ENCODE measurements at regions not wholly inside any gene's neighbourhood (a gene's known extent, or its start where the extent isn't known, plus 50 kb on each side); places are given as distances from the start of the nearest gene placed in this dataset.

DNA sequence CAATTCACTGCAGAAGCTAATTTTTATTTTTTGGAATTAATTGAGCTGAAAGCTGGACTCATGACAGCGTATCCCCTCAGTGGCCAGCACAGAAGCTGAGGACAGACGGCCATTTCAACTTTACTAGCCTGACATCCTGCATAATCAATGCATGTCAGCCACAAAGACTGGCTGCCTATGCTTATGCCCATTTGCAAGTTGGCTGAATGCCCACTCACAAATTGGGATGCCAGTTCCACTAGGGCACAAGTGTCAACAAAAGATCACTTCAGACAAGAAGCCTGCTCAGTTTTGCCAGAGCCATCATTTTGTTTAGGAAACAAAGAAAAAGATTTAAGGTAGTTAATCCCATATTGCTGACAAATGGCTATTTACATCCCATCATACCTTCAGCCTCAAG is 417.6 kb downstream of the NOVA1 start:
- TF ChIP-seq, protein P1, sequence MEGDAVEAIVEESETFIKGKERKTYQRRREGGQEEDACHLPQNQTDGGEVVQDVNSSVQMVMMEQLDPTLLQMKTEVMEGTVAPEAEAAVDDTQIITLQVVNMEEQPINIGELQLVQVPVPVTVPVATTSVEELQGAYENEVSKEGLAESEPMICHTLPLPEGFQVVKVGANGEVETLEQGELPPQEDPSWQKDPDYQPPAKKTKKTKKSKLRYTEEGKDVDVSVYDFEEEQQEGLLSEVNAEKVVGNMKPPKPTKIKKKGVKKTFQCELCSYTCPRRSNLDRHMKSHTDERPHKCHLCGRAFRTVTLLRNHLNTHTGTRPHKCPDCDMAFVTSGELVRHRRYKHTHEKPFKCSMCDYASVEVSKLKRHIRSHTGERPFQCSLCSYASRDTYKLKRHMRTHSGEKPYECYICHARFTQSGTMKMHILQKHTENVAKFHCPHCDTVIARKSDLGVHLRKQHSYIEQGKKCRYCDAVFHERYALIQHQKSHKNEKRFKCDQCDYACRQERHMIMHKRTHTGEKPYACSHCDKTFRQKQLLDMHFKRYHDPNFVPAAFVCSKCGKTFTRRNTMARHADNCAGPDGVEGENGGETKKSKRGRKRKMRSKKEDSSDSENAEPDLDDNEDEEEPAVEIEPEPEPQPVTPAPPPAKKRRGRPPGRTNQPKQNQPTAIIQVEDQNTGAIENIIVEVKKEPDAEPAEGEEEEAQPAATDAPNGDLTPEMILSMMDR (IDR thresholded peaks at IDR 0.05; ENCODE audit: low read depth, low read length, poor library complexity, severe bottlenecking) = no peak
- TF ChIP-seq EZH2phosphoT487 (IDR thresholded peaks at IDR 0.05; ENCODE audit: borderline replicate concordance, low read length) = no peak

Data from DOHH2 (cell line).